ENCODE measurements at regions not wholly inside any gene's neighbourhood (a gene's known extent, or its start where the extent isn't known, plus 50 kb on each side); places are given as distances from the start of the nearest gene placed in this dataset.

DNA sequence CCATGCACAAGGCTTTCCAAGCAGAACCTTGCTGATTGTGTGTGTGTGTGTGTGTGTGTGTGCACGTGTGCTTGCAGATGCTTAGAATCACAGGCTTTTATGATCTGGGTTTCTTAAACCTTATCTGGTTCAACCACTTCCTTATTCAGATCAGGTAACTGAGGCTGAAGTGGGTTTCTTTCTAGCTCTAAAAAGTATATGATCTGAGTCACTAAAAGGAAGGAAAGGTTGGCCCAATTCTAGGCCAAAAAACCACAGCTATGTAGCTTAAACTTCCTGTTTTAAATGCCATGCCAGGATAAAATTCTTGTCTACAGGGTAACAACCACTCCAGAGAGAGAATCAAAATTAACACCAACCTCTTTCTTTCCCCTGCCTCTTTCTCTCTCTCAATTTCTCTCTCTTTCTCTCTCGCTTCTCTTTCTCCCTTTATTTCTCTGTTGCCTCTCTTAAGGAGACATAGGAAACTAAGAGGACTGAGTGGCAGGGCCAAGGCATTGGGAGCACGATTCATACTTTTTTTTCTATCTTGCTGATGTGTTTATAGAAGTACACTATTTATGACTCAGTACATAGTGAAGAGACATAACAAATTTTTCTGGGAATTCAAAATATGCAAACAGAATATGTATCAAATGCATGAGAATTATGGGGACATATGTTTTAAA is 140.3 kb downstream of the TRIB2 start:
- in situ Hi-C loops (cut with MboI) (no loop called here), intact Hi-C loops (cut with micrococcal nuclease) (no loop called here)
- Histone ChIP-seq H3K9me3 (replicated peaks; ENCODE audit: control insufficient read depth, insufficient read depth, low read depth, low read length) (no peaks in the 10 kb centered on the region), H3K4me3 (no peak overlapping the region), H3K79me2 (ENCODE audit: control insufficient read depth, insufficient read depth, low read length) (no peaks in the 10 kb centered on the region), H2AFZ (ENCODE audit: low read depth, low read length) (no peak overlapping the region), H3K9ac (ENCODE audit: insufficient read depth in 1 of 2, low read depth in 2 of 2, low read length in 2 of 2) (no peak overlapping the region), H3K4me2 (ENCODE audit: insufficient read depth, low read length) (no peak overlapping the region), H3K27ac (ENCODE audit: extremely low read depth, low read depth, low read length) (no peak overlapping the region), H3K27me3 (ENCODE audit: control insufficient read depth in 2 of 2, insufficient read depth in 2 of 2, low read length in 2 of 2) (no peaks in the 10 kb centered on the region), H3K9me1 (ENCODE audit: control insufficient read depth, insufficient read depth, low read length) (no peaks in the 10 kb centered on the region), H3K36me3 (ENCODE audit: control insufficient read depth, insufficient read depth, low read length) (no peaks in the 10 kb centered on the region), H4K20me1 (replicated peaks; ENCODE audit: control insufficient read depth, insufficient read depth, low read length) (no peaks in the 10 kb centered on the region), H3K4me1 (replicated peaks in 1 of 2; ENCODE audit: control insufficient read depth in 2 of 2, insufficient read depth in 2 of 2, low read length in 2 of 2) (peaks cover 0 to 4% of the 10 kb centered on the region in 2 experiments; a peak in 2 of 5 replicates)
- no peak for ATAC-seq
- TF ChIP-seq ZNF124 (CRISPR knock-in tag; IDR thresholded peaks at IDR 0.05), result no peak
- TF ChIP-seq WHSC1 (IDR thresholded peaks at IDR 0.05; ENCODE audit: low read length), result no peak
- TF ChIP-seq PURB (CRISPR knock-in tag; IDR thresholded peaks at IDR 0.05; ENCODE audit: low read depth), result no peak
- no peak for TF ChIP-seq SIX5 (IDR thresholded peaks at IDR 0.05; ENCODE audit: borderline replicate concordance in 1 of 2, insufficient read depth in 1 of 2, low read depth in 1 of 2, low read length in 2 of 2)
- TF ChIP-seq CEBPG (CRISPR knock-in tag; IDR thresholded peaks at IDR 0.05), result no peak
- no peak for TF ChIP-seq CEBPG (tag; conservative IDR thresholded peaks at IDR 0.05 in 1 of 2, IDR thresholded peaks at IDR 0.05 in 1 of 2)
- no peak for TF ChIP-seq MITF (IDR thresholded peaks at IDR 0.05)
- TF ChIP-seq ZNF717 (CRISPR knock-in tag; IDR thresholded peaks at IDR 0.05), result no peak
- no peak for TF ChIP-seq MAFG (tag; conservative IDR thresholded peaks at IDR 0.05)
- TF ChIP-seq, protein P1, sequence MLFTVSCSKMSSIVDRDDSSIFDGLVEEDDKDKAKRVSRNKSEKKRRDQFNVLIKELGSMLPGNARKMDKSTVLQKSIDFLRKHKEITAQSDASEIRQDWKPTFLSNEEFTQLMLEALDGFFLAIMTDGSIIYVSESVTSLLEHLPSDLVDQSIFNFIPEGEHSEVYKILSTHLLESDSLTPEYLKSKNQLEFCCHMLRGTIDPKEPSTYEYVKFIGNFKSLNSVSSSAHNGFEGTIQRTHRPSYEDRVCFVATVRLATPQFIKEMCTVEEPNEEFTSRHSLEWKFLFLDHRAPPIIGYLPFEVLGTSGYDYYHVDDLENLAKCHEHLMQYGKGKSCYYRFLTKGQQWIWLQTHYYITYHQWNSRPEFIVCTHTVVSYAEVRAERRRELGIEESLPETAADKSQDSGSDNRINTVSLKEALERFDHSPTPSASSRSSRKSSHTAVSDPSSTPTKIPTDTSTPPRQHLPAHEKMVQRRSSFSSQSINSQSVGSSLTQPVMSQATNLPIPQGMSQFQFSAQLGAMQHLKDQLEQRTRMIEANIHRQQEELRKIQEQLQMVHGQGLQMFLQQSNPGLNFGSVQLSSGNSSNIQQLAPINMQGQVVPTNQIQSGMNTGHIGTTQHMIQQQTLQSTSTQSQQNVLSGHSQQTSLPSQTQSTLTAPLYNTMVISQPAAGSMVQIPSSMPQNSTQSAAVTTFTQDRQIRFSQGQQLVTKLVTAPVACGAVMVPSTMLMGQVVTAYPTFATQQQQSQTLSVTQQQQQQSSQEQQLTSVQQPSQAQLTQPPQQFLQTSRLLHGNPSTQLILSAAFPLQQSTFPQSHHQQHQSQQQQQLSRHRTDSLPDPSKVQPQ (CRISPR knock-in tag; IDR thresholded peaks at IDR 0.05; ENCODE audit: borderline replicate concordance), result no peak
- no TSS peak for BruUV-seq (replicated peaks)
- no peak for FAIRE-seq
- ChIA-PET CTCF (ENCODE audit: low intra/inter-chr PET ratio) (no interaction called here), POLR2A (no interaction called here)
- 0% methylated on average over 3 of the region's 3 CpGs for WGBS (ENCODE audit: insufficient coverage, low coverage, missing lambda C conversion rate)
- no peak for DNase-seq (ENCODE audit: extremely low read depth in 1 of 4, low spot score in 3 of 4)
